ENCODE measurements at regions not wholly inside any gene's neighbourhood (a gene's known extent, or its start where the extent isn't known, plus 50 kb on each side); places are given as distances from the start of the nearest gene placed in this dataset.

- no peak for DNase-seq (ENCODE audit: low spot score)
These were observed 151.7 kb upstream of the TSHZ3 start for GRCh38 chr19:31500946-31501345.

GRCh38 chr19:31501427-31502195, 152.4 kb upstream of the TSHZ3 start:
- no peak for DNase-seq (ENCODE audit: low spot score)

GRCh38 chr19:31502536-31503170, 153.4 kb upstream of the TSHZ3 start:
- DNase-seq (ENCODE audit: low spot score), result no peak

GRCh38 chr19:31503211-31503610, 154.0 kb upstream of the TSHZ3 start:
- no peak for DNase-seq (ENCODE audit: low spot score)

- no peak for DNase-seq (ENCODE audit: low spot score)
These were observed 155.0 kb upstream of the TSHZ3 start for GRCh38 chr19:31504221-31504620.

GRCh38 chr19:31505596-31505910, 156.3 kb upstream of the TSHZ3 start:
- DNase-seq (ENCODE audit: low spot score), result no peak

- no peak for DNase-seq (ENCODE audit: low spot score)
These were observed 156.9 kb upstream of the TSHZ3 start for GRCh38 chr19:31506102-31506501.

- no peak for DNase-seq (ENCODE audit: low spot score)
These were observed 161.4 kb upstream of the TSHZ3 start for GRCh38 chr19:31510635-31511034.

GRCh38 chr19:31511098-31511497, 161.9 kb upstream of the TSHZ3 start:
- DNase-seq (ENCODE audit: low spot score), result no peak

- no peak for DNase-seq (ENCODE audit: low spot score)
These were observed 162.5 kb upstream of the TSHZ3 start for GRCh38 chr19:31511696-31512095.

- DNase-seq (ENCODE audit: low spot score), result no peak
These were observed 163.1 kb upstream of the TSHZ3 start for GRCh38 chr19:31512181-31512970.

GRCh38 chr19:31513841-31514240, 164.6 kb upstream of the TSHZ3 start:
- DNase-seq (ENCODE audit: low spot score), result no peak

- no peak for DNase-seq (ENCODE audit: low spot score)
These were observed 166.7 kb upstream of the TSHZ3 start for GRCh38 chr19:31515931-31516330.

GRCh38 chr19:31516756-31517155, 167.5 kb upstream of the TSHZ3 start:
- no peak for DNase-seq (ENCODE audit: low spot score)

GRCh38 chr19:31517224-31518180, 168.3 kb upstream of the TSHZ3 start:
- DNase-seq (ENCODE audit: low spot score), result no peak

GRCh38 chr19:31518216-31519020, 169.2 kb upstream of the TSHZ3 start:
- DNase-seq (ENCODE audit: low spot score), result no peak

- DNase-seq (ENCODE audit: low spot score), result no peak
These were observed 170.0 kb upstream of the TSHZ3 start for GRCh38 chr19:31519256-31519655.

- no peak for DNase-seq (ENCODE audit: low spot score)
These were observed 170.7 kb upstream of the TSHZ3 start for GRCh38 chr19:31519908-31520307.

GRCh38 chr19:31520633-31521032, 171.4 kb upstream of the TSHZ3 start:
- no peak for DNase-seq (ENCODE audit: low spot score)

GRCh38 chr19:31525610-31526147, 176.4 kb upstream of the TSHZ3 start:
- no peak for DNase-seq (ENCODE audit: low spot score)

Measured in HT-29 (cell line).